ENCODE measurements at regions not wholly inside any gene's neighbourhood (a gene's known extent, or its start where the extent isn't known, plus 50 kb on each side); places are given as distances from the start of the nearest gene placed in this dataset.
"Not testable (repeated sequence)": the region's sequence is repeated elsewhere in the genome, so short reads cannot be mapped to it uniquely, and the experiment has no call there.

DNA sequence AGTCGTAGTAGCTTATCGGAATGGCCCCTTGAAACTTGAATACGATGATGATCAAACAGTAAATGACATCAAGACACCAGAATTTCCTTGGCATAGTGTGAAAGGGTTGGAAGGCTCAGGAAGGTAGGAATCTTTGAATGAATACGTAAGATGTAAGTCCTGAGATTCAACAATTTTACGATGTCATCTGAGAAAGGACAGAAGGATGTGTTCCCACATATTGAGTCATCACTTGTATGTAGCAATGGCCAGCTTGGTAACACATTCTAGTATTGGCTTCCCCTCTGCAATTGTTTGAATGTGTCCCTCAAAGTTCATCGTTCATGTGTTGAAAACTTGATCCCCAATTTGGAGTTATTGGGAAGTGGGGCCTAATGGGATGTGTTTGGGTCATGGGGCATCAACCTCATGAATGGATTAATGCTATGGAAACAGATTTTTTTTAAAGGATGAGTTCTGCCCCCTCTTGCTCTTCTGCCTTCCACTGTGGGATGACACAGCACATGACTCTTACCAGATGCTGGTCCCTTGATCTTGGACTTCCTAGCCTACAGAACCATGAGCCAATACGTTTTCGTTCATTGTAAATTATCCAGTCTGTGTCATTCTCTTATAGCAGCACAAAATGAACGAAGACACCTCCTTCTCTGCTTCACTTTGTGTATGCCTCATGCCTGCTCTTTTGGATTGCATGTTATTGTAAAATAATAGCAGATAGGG is 284.6 kb downstream of the BCAT1 start:
- DNase-seq: no peak

DNA sequence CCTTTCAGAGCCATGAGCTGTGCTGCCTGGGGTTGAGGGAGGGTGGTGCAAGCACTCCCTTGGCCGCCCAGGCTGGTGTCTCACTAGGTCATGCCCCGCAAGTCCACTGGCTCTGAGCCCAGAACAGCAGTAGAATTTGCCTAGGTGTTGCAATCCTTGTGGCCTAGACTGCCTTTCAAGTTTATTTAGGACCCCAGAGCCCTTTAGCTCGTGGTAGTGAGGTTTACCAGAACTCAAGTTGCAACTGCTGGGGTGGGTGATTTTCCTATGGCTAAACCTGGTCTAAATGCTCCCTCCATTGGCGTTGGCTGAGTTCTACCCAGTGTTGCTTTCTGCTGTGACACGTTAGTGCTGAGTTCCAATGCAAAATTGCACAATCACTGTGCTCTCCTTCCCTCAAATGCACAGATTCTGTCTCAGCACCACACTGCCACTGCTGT is 287.2 kb downstream of the BCAT1 start:
- DNase-seq: no peak

- DNase-seq: no peak
Observed at GRCh38 chr12:24659016-24659415, 289.9 kb downstream of the BCAT1 start.

DNA sequence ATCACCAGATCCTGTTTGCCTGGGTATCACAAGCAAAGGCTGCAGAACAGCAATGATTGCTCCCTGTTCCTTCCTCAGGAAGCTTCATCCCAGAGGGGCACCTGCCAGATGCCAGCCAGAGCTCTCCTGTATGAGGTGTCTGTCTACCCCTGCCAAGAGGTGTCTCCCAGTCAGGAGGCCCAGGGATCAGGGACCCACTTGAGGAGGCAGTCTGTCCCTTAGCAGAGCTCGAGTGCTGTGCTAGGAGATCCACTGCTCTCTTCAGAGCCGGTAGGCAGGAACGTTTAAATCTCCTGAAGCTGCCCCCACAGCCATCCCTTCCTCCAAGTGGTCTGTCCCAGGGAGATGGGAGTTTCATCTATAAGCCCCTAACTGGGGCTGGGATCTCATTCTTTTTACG is 294.6 kb downstream of the BCAT1 start:
- DNase-seq: not testable (repeated sequence)

GRCh38 chr12:24649634-24650033 is 299.3 kb downstream of the BCAT1 start:
- no peak for DNase-seq

DNA sequence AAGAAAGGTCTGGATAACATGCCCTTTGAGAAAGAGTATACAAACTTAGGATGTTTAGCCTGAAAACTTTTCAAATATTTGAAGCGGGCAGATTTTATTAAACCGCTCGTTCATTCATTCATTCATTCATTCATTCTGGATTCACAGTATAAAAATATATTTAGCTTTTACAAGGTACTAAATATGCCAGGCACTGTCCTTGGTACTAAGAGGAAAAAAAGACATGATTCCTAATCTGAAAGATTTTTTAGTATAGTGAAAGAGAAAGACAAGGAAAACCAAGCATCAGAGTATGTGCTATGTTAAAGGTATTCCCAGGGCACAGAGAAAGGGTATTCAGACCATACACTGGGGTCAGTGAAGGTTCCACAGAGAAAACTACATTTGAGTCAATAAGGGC is 299.7 kb downstream of the BCAT1 start:
- no peak for DNase-seq

- no peak for DNase-seq
Observed at GRCh38 chr12:24645254-24645653, 303.6 kb downstream of the BCAT1 start.

DNA sequence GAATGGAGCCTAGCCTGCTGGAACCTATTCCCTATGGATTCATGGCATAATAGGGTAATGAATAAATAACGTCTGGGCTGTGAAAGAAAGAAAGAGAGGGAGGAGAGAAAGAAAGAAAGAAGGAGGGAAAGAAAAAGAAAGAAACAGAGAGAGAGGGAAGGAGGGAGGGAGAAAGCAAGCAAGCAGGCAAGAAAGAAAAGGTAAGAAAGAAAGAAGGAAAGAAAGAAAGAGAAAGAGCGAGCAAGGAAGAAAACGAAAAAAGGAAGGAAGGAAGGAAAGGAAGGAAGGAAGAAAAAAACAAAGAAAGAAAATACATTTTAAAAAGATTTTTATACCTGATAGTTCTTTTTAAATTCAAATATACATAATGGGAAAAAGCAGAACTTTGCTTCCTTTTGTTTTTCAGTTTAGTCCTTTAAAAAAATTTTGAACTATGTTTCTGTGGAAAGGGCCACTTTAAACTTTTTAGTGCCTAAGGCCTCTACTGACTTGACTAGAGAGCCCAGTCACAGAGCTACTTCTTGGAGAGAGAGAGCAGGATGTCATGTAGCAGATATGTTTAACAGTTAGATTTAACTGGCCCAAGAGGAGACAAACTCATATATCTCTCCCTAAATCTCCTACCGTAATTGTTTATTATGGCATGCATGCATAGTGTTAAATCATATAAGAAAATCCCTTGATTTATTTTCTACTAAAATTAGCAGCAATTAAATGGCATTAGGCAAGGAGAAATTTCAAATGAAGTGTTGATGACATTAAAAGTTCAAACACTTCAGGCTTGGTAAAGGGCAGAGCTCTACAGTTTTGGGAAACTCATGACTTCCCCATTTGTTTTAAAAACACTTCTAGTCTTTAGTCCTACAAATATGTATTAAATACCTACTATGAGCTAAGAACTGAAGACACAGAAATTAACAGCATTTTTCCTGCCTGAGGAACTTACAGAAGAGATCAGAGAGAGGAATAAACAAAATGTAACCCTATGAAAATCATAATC is 305.5 kb downstream of the BCAT1 start:
- no peak for DNase-seq

DNA sequence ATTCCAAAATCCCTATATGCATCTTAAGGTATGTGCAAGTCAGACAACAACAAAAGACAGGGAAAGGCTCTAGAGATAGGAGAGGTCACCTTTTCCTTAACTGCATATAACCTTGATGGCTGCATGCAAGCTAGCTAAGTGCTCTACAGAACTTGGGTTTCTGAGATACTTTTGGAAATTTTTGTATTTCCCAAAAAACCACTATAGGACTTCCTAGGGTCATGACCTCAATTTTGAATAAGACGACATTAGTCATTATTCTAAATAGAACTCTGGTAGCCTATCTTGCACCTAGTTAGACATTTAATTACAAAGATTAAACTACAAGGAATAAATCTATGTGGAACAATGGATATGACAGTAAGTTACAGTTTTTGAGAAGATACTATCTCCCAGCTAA is 309.3 kb downstream of the BCAT1 start:
- DNase-seq: no peak

DNA sequence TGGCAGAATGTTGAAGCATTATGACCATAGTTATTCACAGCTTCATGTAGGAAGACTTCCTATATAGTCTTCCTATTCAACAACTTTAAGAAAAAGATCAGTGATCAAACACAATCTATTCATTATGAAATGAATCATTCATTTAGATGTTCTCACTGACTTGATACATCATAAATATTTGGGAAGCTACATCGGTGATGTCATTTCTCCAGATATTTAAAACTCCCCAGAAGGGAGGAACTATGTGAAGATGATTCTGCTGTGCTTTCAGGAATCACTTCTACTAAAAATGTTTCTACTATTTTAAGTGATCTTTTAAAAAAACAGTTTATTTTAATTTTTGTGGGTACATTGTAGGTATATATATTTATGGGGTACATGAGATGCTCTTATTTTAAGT is 316.4 kb downstream of the BCAT1 start:
- DNase-seq: no peak

DNA sequence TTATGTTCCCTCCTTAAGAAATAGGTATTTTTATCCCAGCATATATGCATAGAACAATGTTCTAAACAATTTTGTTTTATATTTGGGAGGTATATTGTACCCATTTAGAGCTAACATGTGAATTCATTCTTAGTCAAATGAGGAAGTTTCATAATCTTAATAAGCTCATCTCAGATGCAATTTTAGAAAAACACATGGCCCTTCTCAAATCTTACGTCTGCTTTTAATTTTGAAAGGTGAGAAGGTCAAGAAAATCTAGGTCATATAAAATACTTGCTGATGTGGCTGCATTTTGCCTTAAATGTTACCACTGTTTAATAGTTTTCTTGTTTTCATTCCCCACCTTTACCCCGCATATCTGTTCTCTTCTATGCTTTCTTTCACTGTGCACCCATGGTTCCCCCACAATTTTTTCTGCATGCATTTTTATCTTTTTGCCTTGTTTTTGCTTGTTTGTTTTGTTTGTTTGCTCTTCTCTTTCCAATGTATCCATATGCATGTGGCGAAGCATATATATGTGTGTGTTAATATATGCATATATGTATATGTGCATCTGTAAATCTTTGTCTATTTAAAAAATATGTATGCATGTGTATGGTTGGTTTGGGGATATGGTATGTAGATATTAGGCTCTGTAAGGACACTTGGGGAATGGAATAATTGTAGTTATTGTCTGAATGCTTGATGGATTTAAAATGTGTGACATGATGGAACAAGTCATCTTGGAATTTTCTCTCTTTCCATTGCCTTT is 317.1 kb downstream of the BCAT1 start:
- no peak for DNase-seq

- no peak for DNase-seq
Observed at GRCh38 chr12:24630856-24631255, 318.0 kb downstream of the BCAT1 start.

DNA sequence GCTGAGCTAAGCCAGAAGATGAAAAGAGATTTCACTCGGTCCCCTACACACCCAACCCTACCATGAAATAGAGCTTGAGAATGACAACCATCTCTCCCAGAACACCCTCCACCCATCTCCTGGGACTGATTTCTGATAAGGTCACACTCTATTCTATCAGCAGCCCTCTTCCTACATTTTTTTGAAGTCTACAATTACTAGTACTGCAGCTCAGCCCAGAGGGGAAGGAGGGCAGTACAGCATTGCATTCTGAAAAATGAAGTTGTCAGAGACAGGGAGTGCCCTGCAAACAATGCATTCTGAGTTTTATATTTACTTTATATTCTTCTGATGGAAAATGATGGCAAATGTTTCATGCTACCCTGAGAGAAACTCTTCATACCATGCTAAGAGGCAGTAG is 318.5 kb downstream of the BCAT1 start:
- no peak for DNase-seq

GRCh38 chr12:24625103-24625502 is 323.8 kb downstream of the BCAT1 start:
- DNase-seq: no peak

GRCh38 chr12:24619954-24620353 is 328.9 kb downstream of the BCAT1 start:
- not testable (repeated sequence) for DNase-seq

GRCh38 chr12:24617471-24617870 is 331.4 kb downstream of the BCAT1 start:
- DNase-seq: no peak

GRCh38 chr12:24615967-24616411 is 332.9 kb downstream of the BCAT1 start:
- DNase-seq: no peak

DNA sequence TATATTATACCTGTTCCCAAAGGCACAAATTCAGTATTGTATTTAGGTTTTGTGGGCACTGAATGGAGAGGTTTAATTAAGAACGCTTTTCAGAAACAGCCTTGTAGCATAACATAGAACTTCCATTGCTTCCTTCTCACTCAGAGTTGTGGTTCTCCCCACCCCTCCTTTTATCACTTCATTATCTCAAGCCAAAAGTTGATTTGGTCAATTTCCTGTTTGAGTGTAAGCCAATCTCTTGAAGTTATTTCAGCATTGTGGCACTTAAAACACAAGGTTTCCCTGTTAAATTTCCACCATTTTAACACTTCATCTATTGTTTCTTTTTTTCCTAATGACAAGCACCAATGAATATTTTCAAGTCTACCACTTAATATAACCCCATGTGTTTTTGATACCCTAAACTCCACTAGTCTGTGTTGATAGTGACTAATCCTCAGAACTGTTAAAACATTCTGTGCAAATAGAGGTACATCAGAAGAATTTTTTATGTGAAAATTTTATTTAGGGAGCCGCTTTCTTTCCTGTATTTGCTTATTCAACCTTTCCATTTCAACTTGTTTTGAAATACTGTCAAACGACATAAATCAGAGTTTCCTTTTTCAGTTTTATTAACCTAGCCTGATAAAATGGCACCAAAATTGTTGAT is 340.1 kb downstream of the BCAT1 start:
- DNase-seq: no peak

DNA sequence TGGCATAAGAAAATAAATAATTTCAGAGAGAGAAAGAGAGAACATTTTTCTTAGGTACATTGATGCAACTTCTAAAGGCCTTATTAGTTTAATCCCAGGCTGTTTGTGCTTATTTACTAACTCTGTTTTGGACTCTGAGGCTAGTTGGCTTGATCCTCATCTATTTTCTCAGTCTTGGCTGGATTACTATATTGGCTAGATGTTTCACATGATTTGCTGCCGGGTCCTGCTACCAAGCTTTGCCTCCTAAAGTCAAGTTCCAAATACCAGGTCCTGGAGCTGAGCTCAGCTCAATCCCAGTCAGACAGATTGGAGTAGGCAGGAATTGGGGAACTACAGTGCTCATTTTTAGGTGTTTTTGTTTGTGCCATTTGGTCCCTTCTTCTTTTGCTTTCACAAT is 340.8 kb downstream of the BCAT1 start:
- DNase-seq: no peak

DNA sequence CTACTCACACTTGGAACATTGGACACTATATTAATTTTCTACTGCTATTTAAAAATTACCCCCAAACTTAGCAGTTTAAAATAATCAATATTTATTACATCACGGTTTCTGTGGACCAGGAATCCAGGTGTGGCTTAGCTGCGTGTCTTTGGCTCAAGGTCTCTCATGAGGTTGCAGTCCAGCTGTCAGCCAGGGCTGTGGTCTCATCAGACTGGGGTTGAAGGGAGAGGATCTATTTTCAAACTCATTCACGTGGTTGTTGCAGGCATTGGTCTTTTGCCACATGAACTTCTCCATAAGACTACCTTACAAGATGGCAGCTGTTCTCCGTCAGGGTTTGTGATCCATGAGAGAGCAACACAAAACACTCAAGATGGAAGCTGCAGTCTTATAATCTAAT is 343.0 kb downstream of the BCAT1 start:
- DNase-seq: no peak

- no peak for DNase-seq
Observed at GRCh38 chr12:24605466-24605865, 343.4 kb downstream of the BCAT1 start.

GRCh38 chr12:24603371-24603770 is 345.5 kb downstream of the BCAT1 start:
- no peak for DNase-seq

GRCh38 chr12:24600996-24601395 is 347.9 kb downstream of the BCAT1 start:
- DNase-seq: no peak
